Ovary (tissue), 3 donors: ENCODE measurements at regions not wholly inside any gene's neighbourhood (a gene's known extent, or its start where the extent isn't known, plus 50 kb on each side); places are given as distances from the start of the nearest gene placed in this dataset.

Experiments
- CTCF ChIP-seq, 3 donors: fragments of 450-650 bp in 2 of 3; fragments of 200-600 bp in 1 of 3; IDR thresholded peaks; one replicate each; pipeline versions ENCODE4 v1.5.1 to v1.8.0; 2016 to 2022; ENCODE audit warnings: antibody characterized with exemption in 3 of 3, mild to moderate bottlenecking in 1 of 3
- POLR2A ChIP-seq: fragments of 450-650 bp; IDR thresholded peaks from one replicate; pipeline ENCODE4 v1.6.1; 2017; ENCODE audit warnings: antibody characterized with exemption, mild to moderate bottlenecking, moderate library complexity
- donor health status: DM: no; HTN: no; CAD: no.

GRCh38 chr4:106429885-106430284, 61.3 kb upstream of the GIMD1 start:
- TF ChIP-seq POLR2A (no peak), CTCF (IDR thresholded peaks at IDR 0.05) (no peak)
